GM19351 (cell line): ENCODE measurements at regions not wholly inside any gene's neighbourhood (a gene's known extent, or its start where the extent isn't known, plus 50 kb on each side); places are given as distances from the start of the nearest gene placed in this dataset.
"Not testable (repeated sequence)": the region's sequence is repeated elsewhere in the genome, so short reads cannot be mapped to it uniquely, and the experiment has no call there.

Source experiments
- ATAC-seq: cut with Tn5 transposase; IDR thresholded peaks from one replicate; pipeline ENCODE4 v1.9.1; 2021; ENCODE audit warnings: mild to moderate bottlenecking, moderate library complexity; ENCODE audit not compliant: unreplicated experiment

GRCh38 chr3:106488331-106488730 lies 619.5 kb upstream of the CBLB start:
- no peak for ATAC-seq

GRCh38 chr3:106491796-106492195 lies 623.0 kb upstream of the CBLB start:
- no peak for ATAC-seq

GRCh38 chr3:106508331-106508893 lies 639.6 kb upstream of the CBLB start:
- no peak for ATAC-seq

DNA sequence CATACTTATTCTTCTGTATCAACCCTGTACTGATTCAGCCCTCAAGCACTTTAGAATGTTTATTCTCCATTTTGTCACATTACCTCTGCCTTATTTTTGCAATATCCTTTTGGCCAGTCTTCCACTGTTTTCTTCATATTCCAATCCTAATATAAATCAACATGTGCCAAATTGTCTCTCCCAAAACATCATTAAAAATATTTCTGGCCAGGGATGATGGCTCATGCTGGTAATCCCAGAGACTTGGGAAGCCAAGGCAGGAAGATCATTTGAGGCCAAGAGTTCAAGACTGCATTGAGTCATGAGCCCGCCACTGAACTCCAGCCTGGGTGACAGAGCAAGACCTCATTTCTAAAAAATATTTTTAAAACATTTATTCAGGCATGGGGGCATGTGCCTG lies 641.4 kb upstream of the CBLB start:
- no peak for ATAC-seq

DNA sequence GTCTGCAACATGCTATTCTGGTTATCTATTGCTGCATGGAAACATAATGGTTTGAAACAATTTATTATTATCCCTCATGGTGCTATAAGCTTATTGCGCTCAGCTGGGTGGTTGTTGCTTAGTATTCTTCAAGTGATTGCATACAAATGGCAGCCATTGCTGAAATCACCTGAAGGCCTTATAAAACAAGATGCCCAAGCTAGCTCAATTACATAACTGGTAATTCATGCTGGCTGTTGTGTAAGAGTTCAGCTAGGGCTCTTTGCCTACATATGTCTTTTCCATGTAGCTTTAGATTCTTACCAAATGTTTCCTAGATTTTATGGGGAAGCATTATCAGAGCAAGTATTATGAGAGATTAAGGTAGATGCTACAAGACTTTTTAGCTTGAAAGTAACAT lies 644.0 kb upstream of the CBLB start:
- ATAC-seq, result no peak

DNA sequence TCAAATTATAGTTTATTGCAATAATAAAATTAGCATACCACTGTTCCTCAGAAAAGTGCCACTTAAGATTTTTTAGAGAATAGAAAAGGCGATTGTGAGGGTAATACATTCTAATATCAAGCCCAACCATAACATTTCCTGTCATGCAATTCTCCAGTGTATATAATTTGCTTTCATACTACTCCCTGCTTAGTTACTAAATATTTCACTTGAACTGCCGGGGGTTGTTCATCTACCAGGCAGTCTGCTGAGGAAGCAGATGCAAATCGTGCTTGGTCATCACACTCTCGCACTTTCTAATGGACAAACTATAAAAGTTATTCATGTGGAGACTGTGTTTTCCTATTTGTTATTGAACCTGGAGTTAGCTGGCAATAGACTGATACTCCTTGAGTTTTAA lies 645.6 kb upstream of the CBLB start:
- ATAC-seq, result no peak

- no peak for ATAC-seq
Measured at GRCh38 chr3:106518516-106518915, 649.7 kb upstream of the CBLB start.

DNA sequence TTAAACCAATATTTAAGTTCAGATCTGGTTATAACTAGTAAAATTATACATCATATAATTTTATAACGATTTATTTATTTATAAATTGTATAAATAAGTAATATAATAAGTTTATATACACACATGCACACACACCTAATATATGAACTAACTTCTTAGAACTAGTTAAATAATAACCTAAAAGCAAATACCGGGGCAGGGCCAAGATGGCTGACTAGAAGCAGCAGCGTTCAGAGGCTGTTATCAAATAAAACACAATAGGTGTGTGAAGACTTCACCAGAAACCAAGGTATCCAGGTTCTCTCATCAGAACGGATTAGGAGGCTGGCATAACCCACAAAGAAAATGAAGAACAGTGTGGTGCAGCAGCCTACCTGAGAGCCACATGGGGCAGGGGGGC lies 653.6 kb upstream of the CBLB start:
- ATAC-seq, result no peak

DNA sequence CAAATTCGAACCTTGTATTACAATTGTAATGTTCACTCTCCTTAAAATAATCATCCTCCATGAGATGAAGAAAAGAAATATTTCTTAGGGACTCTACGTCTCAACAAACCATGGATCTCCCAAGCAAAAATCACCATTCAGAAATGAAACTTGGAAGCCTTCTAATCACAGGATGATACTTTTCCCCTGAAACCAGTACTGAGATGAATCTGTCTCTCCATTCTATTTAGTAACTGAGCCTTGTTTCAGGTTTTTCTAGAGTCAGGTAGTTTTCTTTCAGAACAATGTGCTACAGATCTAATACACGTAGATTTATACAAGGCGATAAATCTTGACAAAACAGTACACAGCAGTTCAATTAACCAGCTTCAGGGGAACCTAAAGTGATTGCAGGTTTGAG lies 660.1 kb upstream of the CBLB start:
- ATAC-seq, result no peak

GRCh38 chr3:106529738-106530137 lies 660.9 kb upstream of the CBLB start:
- ATAC-seq, result no peak

- ATAC-seq, result no peak
Measured at GRCh38 chr3:106530367-106530766, 661.6 kb upstream of the CBLB start.

- not testable (repeated sequence) for ATAC-seq
Measured at GRCh38 chr3:106531771-106532329, 663.0 kb upstream of the CBLB start.

GRCh38 chr3:106533093-106533787 lies 664.4 kb upstream of the CBLB start:
- no peak for ATAC-seq

- no peak for ATAC-seq
Measured at GRCh38 chr3:106533788-106534160, 665.0 kb upstream of the CBLB start.

- ATAC-seq, result no peak
Measured at GRCh38 chr3:106534206-106534605, 665.4 kb upstream of the CBLB start.

GRCh38 chr3:106540743-106541142 lies 671.9 kb upstream of the CBLB start:
- ATAC-seq, result no peak

GRCh38 chr3:106542101-106542769 lies 673.4 kb upstream of the CBLB start:
- ATAC-seq, result peak; percentile 71

DNA sequence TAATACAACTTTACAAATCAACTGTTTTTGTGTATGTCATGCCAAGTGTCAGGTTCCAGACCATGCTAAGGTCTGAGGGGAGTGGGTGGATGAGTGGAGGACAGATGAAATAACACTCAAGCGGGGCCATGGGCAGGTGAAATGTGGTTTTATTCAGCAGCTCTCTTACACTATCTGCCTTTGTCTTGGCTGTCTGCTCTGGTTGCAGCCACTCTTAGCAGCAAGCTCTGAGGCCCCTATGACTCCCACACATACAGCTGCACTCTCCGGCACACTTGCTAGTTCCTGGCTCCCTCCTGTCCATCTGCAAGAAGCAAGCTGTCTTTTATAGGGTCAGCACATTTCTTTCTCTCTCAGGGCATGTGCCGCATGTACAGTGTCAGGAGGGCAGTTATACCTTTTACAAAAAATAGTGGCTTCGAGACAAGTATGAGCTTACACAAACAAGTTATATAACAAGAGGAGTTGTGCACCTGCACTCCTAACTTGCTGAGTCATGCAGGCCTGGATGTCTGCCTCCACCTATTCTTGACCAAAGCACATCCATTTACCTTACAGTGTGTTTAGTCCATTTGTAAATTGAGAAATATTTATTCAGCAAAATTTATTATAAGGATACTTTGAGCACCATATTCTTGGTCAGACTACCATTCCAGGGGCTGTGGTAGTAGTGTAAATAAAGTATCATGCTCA lies 683.7 kb upstream of the CBLB start:
- ATAC-seq, result no peak

DNA sequence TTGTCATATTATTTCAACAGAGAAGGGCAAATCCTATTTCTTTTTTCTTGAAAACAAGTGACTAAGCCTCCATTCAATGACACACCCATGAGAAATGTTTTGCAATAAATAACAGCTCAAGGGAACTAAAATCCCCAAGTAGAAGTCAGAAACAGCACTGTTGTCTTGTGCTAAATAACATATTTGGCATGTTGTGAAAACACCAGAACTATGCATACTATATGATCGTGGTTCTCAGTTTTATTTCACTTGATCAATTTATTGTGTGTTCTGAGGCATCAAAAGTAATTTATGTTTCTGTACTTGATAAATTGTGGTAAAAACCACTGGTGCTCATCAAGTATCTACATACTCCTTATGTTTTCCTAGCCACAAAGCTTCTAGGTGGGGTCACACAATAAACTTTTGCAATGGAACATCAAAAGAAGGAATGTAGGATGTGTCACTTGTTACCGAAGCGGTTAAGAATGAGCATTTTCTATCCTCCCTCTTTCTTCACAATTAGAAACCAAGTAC lies 691.7 kb upstream of the CBLB start:
- ATAC-seq, result no peak

GRCh38 chr3:106566277-106566676 lies 697.5 kb upstream of the CBLB start:
- peak; percentile 95 for ATAC-seq

DNA sequence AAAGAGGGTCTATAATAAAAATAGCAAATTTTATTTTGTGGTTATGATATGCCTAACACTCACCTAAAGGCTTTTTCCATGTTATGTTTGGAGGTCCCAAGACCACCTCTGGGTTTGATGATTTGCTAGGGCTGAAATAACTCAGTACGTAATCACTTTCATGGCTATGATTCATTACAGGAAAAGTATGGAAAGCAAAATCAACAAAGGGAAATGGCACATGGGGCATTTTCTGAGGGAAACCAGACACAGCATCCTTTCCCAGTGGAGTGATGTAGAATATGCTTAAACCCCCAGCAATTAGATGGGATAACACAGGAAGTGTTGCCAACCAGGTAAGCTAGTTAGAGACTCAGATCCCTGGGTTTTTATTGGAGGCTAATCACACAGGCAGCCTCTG lies 701.6 kb upstream of the CBLB start:
- no peak for ATAC-seq
